ENCODE measurements at regions not wholly inside any gene's neighbourhood (a gene's known extent, or its start where the extent isn't known, plus 50 kb on each side); places are given as distances from the start of the nearest gene placed in this dataset.

GRCh38 chr12:4984344-4984743 is 59.3 kb upstream of the KCNA5 start:
- Mint-ChIP-seq H3K4me3 (no peak overlapping the region), H3K9me3 (no peaks in the 10 kb centered on the region), H3K36me3 (no peaks in the 10 kb centered on the region), H3K4me1 (no peaks in the 10 kb centered on the region), H3K27ac (no peak overlapping the region), H3K27me3 (ENCODE audit: low read depth) (peaks cover 93% of the 10 kb centered on the region)
- TF ChIP-seq CTCF (IDR thresholded peaks at IDR 0.05; ENCODE audit: unreplicated experiment), result no peak
- no peak for DNase-seq (ENCODE audit: low spot score in 2 of 2, unreplicated experiment in 2 of 2)

- no peak for TF ChIP-seq CTCF (IDR thresholded peaks at IDR 0.05; ENCODE audit: unreplicated experiment)
- Mint-ChIP-seq H3K4me1 (no peaks in the 10 kb centered on the region), H3K36me3 (no peaks in the 10 kb centered on the region), H3K9me3 (no peaks in the 10 kb centered on the region), H3K27me3 (ENCODE audit: low read depth) (peaks cover 93% of the 10 kb centered on the region), H3K4me3 (no peak overlapping the region), H3K27ac (no peak overlapping the region)
- no peak for DNase-seq (ENCODE audit: low spot score in 2 of 2, unreplicated experiment in 2 of 2)
These were observed 58.7 kb upstream of the KCNA5 start for GRCh38 chr12:4984971-4985370.

GRCh38 chr12:4985820-4986219 is 57.9 kb upstream of the KCNA5 start:
- H3K9me3 Mint-ChIP-seq, result no peaks in the 10 kb centered on the region
- H3K27ac Mint-ChIP-seq, result no peak overlapping the region
- DNase-seq (ENCODE audit: low spot score in 2 of 2, unreplicated experiment in 2 of 2), result no peak
- no peak for TF ChIP-seq CTCF (IDR thresholded peaks at IDR 0.05; ENCODE audit: unreplicated experiment)
- H3K4me1 Mint-ChIP-seq, result no peaks in the 10 kb centered on the region
- H3K4me3 Mint-ChIP-seq, result no peak overlapping the region
- peaks cover 94% of the 10 kb centered on the region for H3K27me3 Mint-ChIP-seq (ENCODE audit: low read depth)
- no peaks in the 10 kb centered on the region for H3K36me3 Mint-ChIP-seq

GRCh38 chr12:4987076-4988046 is 56.3 kb upstream of the KCNA5 start:
- no peak for DNase-seq (ENCODE audit: low spot score in 2 of 2, unreplicated experiment in 2 of 2)
- peaks cover 93% of the 10 kb centered on the region for H3K27me3 Mint-ChIP-seq (ENCODE audit: low read depth)

GRCh38 chr12:4991373-4991772 is 52.3 kb upstream of the KCNA5 start:
- no peaks in the 10 kb centered on the region for H3K9me3 Mint-ChIP-seq
- no peak for TF ChIP-seq CTCF (IDR thresholded peaks at IDR 0.05; ENCODE audit: unreplicated experiment)
- DNase-seq (ENCODE audit: low spot score in 2 of 2, unreplicated experiment in 2 of 2), result no peak
- H3K36me3 Mint-ChIP-seq, result no peaks in the 10 kb centered on the region
- no peaks in the 10 kb centered on the region for H3K4me1 Mint-ChIP-seq
- H3K4me3 Mint-ChIP-seq, result no peak overlapping the region
- H3K27me3 Mint-ChIP-seq (ENCODE audit: low read depth), result peaks cover 91% of the 10 kb centered on the region
- no peak overlapping the region for H3K27ac Mint-ChIP-seq

More at GRCh38 chr12:4987076-4988046, 56.3 kb upstream of the KCNA5 start:
- Mint-ChIP-seq H3K4me1 (no peaks in the 10 kb centered on the region), H3K36me3 (no peaks in the 10 kb centered on the region), H3K9me3 (no peaks in the 10 kb centered on the region), H3K4me3 (no peak overlapping the region), H3K27ac (no peak overlapping the region)
- no peak for TF ChIP-seq CTCF (IDR thresholded peaks at IDR 0.05; ENCODE audit: unreplicated experiment)

Measured in mesothelial cell of epicardium (in vitro differentiated cells).